ENCODE measurements at regions not wholly inside any gene's neighbourhood (a gene's known extent, or its start where the extent isn't known, plus 50 kb on each side); places are given as distances from the start of the nearest gene placed in this dataset.

GRCh38 chr16:9533042-9533441, 441.6 kb downstream of the HAPSTR1 start:
- Histone ChIP-seq H4K20me1 (replicated peaks; ENCODE audit: insufficient read depth) (no peaks in the 10 kb centered on the region), H3K27ac (ENCODE audit: low read depth) (no peak overlapping the region), H3K4me3 (no peak overlapping the region), H3K4me1 (ENCODE audit: insufficient read depth) (peaks cover 7% of the 10 kb centered on the region; the same call in 1 of the 2 replicates), H3K79me2 (replicated peaks; ENCODE audit: insufficient read depth) (no peaks in the 10 kb centered on the region), H2AFZ (no peak overlapping the region), H3K36me3 (ENCODE audit: insufficient read depth) (no peaks in the 10 kb centered on the region), H3K9me2 (ENCODE audit: insufficient read depth) (no peaks in the 10 kb centered on the region), H3K4me2 (no peak overlapping the region), H3K27me3 (ENCODE audit: insufficient read depth) (no peaks in the 10 kb centered on the region), H3F3A (replicated peaks; ENCODE audit: low read depth) (no peaks in the 10 kb centered on the region)
- Mint-ChIP-seq H3K9me3 (peaks cover 12% of the 10 kb centered on the region), H3K27ac (no peak overlapping the region), H3K4me3 (no peak overlapping the region), H3K4me1 (peaks cover 15% of the 10 kb centered on the region), H3K27me3 (ENCODE audit: insufficient read depth, low read depth, poor library complexity) (peaks cover 3% of the 10 kb centered on the region), H3K36me3 (ENCODE audit: low read depth) (peaks cover 6% of the 10 kb centered on the region)
- DNase-seq (ENCODE audit: low spot score) (no peak), ATAC-seq (no peak)
- TF ChIP-seq ZNF331 (CRISPR knock-in tag; IDR thresholded peaks at IDR 0.05; ENCODE audit: low read depth) = no peak
- TF ChIP-seq REST (IDR thresholded peaks at IDR 0.05; ENCODE audit: unreplicated experiment) = no peak
- no peak for TF ChIP-seq CREB1 (CRISPR knock-in tag; IDR thresholded peaks at IDR 0.05; ENCODE audit: low read depth)
- no peak for TF ChIP-seq STAT1 (IDR thresholded peaks at IDR 0.05; ENCODE audit: unreplicated experiment)
- TF ChIP-seq POLR2AphosphoS5 (IDR thresholded peaks at IDR 0.05; ENCODE audit: low read depth) = no peak
- TF ChIP-seq NANOG (IDR thresholded peaks at IDR 0.05; ENCODE audit: borderline replicate concordance) = no peak

DNA sequence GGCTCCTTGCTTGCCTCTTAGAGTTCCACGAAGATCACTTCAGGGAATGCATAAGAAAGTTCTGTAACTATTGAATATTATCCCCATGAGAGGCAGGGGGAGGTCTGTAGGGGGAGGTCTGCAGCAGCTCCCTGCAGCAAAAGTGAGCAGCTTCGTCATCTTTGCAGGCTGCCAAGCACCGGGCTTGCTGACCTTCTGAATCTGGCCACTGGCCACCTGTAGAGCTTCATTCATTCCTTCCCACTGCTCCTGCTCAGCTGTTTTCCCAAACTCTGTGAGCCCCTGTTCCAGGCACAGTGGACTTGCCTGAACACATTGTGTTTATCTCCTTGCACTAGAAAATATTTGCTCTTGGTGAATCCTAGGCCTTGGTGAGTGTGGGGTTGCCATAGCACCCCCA, 443.3 kb downstream of the HAPSTR1 start:
- H3K4me1 ChIP-seq (ENCODE audit: insufficient read depth) = no peaks in the 10 kb centered on the region
- H3K27ac Mint-ChIP-seq = peak overlapping the region; percentile 4; the same call in 1 of the 2 replicates
- H3K27me3 Mint-ChIP-seq (ENCODE audit: insufficient read depth, low read depth, poor library complexity) = peaks cover 3% of the 10 kb centered on the region
- no peak overlapping the region for H3K4me2 ChIP-seq
- peaks cover 7% of the 10 kb centered on the region; the same call in 2 of the 3 replicates for H3K4me1 Mint-ChIP-seq
- DNase-seq (ENCODE audit: low spot score) (peak; percentile 14), ATAC-seq (no peak; the same call in 2 of the 3 replicates)
- H3K36me3 ChIP-seq (ENCODE audit: insufficient read depth) = no peaks in the 10 kb centered on the region
- H3K4me3 Mint-ChIP-seq = no peak overlapping the region
- no peak overlapping the region for H3K4me3 ChIP-seq
- H3K36me3 Mint-ChIP-seq (ENCODE audit: low read depth) = peaks cover 9% of the 10 kb centered on the region
- no peaks in the 10 kb centered on the region for H3K9me2 ChIP-seq (ENCODE audit: insufficient read depth)
- peaks cover 20% of the 10 kb centered on the region for H3K9me3 Mint-ChIP-seq
- no peaks in the 10 kb centered on the region for H4K20me1 ChIP-seq (replicated peaks; ENCODE audit: insufficient read depth)
- peak overlapping the region; percentile 63 for H2AFZ ChIP-seq
- H3K27me3 ChIP-seq (ENCODE audit: insufficient read depth) = no peaks in the 10 kb centered on the region
- no peaks in the 10 kb centered on the region for H3K79me2 ChIP-seq (replicated peaks; ENCODE audit: insufficient read depth)
- no peak overlapping the region for H3K27ac ChIP-seq (ENCODE audit: low read depth)
- H3F3A ChIP-seq (replicated peaks; ENCODE audit: low read depth) = no peaks in the 10 kb centered on the region
- TF ChIP-seq JUNB (IDR thresholded peaks at IDR 0.05; ENCODE audit: unreplicated experiment) (no peak), ZNF331 (CRISPR knock-in tag; IDR thresholded peaks at IDR 0.05; ENCODE audit: low read depth) (no peak), CTCF (conservative IDR thresholded peaks at IDR 0.05; ENCODE audit: low read depth in 2 of 2) (no peak), NANOG (IDR thresholded peaks at IDR 0.05; ENCODE audit: borderline replicate concordance) (no peak), ZNF114 (CRISPR knock-in tag; IDR thresholded peaks at IDR 0.05) (no peak), POLR2AphosphoS5 (IDR thresholded peaks at IDR 0.05; ENCODE audit: low read depth) (no peak), EZH2 (IDR thresholded peaks at IDR 0.05; ENCODE audit: low read depth, unreplicated experiment) (no peak), STAT1 (IDR thresholded peaks at IDR 0.05; ENCODE audit: unreplicated experiment) (no peak)
- TF ChIP-seq, protein P1, sequence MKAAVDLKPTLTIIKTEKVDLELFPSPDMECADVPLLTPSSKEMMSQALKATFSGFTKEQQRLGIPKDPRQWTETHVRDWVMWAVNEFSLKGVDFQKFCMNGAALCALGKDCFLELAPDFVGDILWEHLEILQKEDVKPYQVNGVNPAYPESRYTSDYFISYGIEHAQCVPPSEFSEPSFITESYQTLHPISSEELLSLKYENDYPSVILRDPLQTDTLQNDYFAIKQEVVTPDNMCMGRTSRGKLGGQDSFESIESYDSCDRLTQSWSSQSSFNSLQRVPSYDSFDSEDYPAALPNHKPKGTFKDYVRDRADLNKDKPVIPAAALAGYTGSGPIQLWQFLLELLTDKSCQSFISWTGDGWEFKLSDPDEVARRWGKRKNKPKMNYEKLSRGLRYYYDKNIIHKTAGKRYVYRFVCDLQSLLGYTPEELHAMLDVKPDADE (IDR thresholded peaks at IDR 0.05) = no peak
